ENCODE measurements at regions not wholly inside any gene's neighbourhood (a gene's known extent, or its start where the extent isn't known, plus 50 kb on each side); places are given as distances from the start of the nearest gene placed in this dataset.

DNA sequence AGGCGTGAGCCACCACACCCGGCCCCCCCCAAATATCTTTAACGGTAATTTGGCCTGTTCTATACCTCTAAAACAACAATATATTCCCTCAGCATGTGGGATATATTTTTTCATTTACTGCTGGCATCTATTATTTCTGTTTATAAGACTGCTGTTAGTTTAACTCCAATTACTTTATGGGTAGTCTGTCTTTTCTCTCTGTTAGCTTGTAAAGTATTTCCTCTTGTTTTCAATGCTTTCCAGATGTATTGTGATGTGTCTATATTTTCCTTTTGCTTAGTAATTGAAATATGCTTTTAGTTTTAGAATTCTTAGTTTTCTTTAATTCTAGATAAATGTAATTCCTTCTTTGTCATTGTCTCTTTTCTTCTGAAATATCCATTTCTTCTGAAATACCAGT lies 445.8 kb downstream of the ANKRD50 start (continued):
- TF ChIP-seq TEAD1 (CRISPR knock-in tag; IDR thresholded peaks at IDR 0.05) (no peak), USF1 (CRISPR knock-in tag; IDR thresholded peaks at IDR 0.05) (no peak), RELA (CRISPR knock-in tag; IDR thresholded peaks at IDR 0.05; ENCODE audit: borderline replicate concordance) (no peak), E2F4 (CRISPR knock-in tag; IDR thresholded peaks at IDR 0.05; ENCODE audit: borderline replicate concordance, low read depth) (no peak), MAX (CRISPR knock-in tag; IDR thresholded peaks at IDR 0.05) (no peak), MXD4 (CRISPR knock-in tag; IDR thresholded peaks at IDR 0.05; ENCODE audit: borderline replicate concordance) (no peak), SOX15 (CRISPR knock-in tag; IDR thresholded peaks at IDR 0.05) (no peak), FOXJ3 (CRISPR knock-in tag; IDR thresholded peaks at IDR 0.05; ENCODE audit: borderline replicate concordance) (no peak)

GRCh38 chr4:124276461-124276860 lies 436.1 kb downstream of the ANKRD50 start:
- Mint-ChIP-seq H3K4me3 (no peak overlapping the region), H3K27ac (no peak overlapping the region), H3K27me3 (ENCODE audit: low read depth) (no peaks in the 10 kb centered on the region), H3K9me3 (no peaks in the 10 kb centered on the region; the same call in 1 of the 2 replicates), H3K36me3 (no peaks in the 10 kb centered on the region), H3K4me1 (no peaks in the 10 kb centered on the region)
- CTCF ChIA-PET, result no interaction called here
- POLR2A ChIA-PET, result no interaction called here
- TF ChIP-seq ZBTB21 (CRISPR knock-in tag; IDR thresholded peaks at IDR 0.05; ENCODE audit: borderline replicate concordance), result no peak
- ATAC-seq (no peak), DNase-seq (ENCODE audit: low spot score) (no peak)

DNA sequence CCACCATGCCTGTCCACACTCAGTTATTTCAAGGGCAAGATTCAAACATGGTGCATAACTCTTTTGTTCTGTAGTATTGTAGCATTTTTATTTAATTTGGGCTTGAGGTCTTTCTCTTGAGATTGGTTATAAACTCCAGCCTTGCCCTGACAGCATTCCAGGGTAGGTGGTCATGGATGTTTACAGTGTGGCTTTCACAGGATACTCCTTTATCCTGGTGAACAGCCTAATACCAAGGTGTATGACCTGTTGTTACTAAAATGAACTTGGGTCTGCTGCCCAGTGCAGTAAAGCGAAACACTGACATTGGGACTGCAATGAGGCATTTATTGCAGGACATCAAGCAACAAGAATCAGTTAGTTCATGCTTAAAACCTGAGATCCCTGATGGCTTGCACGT lies 434.8 kb downstream of the ANKRD50 start:
- DNase-seq (ENCODE audit: low spot score) (no peak), ATAC-seq (no peak)
- Mint-ChIP-seq H3K27ac (no peak overlapping the region), H3K9me3 (no peaks in the 10 kb centered on the region; the same call in 1 of the 2 replicates), H3K36me3 (no peaks in the 10 kb centered on the region), H3K4me1 (no peaks in the 10 kb centered on the region), H3K4me3 (no peak overlapping the region), H3K27me3 (ENCODE audit: low read depth) (no peaks in the 10 kb centered on the region)
- POLR2A ChIA-PET, result no interaction called here
- TF ChIP-seq, protein P1, sequence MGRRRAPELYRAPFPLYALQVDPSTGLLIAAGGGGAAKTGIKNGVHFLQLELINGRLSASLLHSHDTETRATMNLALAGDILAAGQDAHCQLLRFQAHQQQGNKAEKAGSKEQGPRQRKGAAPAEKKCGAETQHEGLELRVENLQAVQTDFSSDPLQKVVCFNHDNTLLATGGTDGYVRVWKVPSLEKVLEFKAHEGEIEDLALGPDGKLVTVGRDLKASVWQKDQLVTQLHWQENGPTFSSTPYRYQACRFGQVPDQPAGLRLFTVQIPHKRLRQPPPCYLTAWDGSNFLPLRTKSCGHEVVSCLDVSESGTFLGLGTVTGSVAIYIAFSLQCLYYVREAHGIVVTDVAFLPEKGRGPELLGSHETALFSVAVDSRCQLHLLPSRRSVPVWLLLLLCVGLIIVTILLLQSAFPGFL (CRISPR knock-in tag; IDR thresholded peaks at IDR 0.05; ENCODE audit: borderline replicate concordance), result no peak
- TF ChIP-seq EMX1 (CRISPR knock-in tag; IDR thresholded peaks at IDR 0.05) (no peak), PRRX2 (CRISPR knock-in tag; IDR thresholded peaks at IDR 0.05) (no peak), NR2C2 (CRISPR knock-in tag; IDR thresholded peaks at IDR 0.05) (no peak), NR1H2 (CRISPR knock-in tag; IDR thresholded peaks at IDR 0.05) (no peak), ZNF532 (CRISPR knock-in tag; IDR thresholded peaks at IDR 0.05; ENCODE audit: borderline replicate concordance) (no peak), E2F4 (CRISPR knock-in tag; IDR thresholded peaks at IDR 0.05; ENCODE audit: borderline replicate concordance, low read depth) (no peak), TEAD4 (CRISPR knock-in tag; IDR thresholded peaks at IDR 0.05) (no peak)
- CTCF ChIA-PET, result no interaction called here

All from WTC11 (cell line).